Astrocyte of the cerebellum (primary cell): ENCODE measurements at regions not wholly inside any gene's neighbourhood (a gene's known extent, or its start where the extent isn't known, plus 50 kb on each side); places are given as distances from the start of the nearest gene placed in this dataset.

ENCODE experiments used
- DNase-seq: peaks from one replicate; pipeline ENCODE4 v3.0.0-alpha.2; 2011; ENCODE audit warnings: low read depth
- H3K4me3 ChIP-seq: 2 replicates; pipeline ENCODE4 v1.5.1; 2011; ENCODE audit warnings: mild to moderate bottlenecking, low read depth, low read length, moderate library complexity
- in situ Hi-C: cut with HindIII; loops from 2 replicates; pipeline ENCODE4 v1.10.0; 2017; ENCODE audit warnings: low sequenced_read_pairs
- TF ChIP-seq, protein P1 (sequence below): IDR thresholded peaks from 2 replicates; pipeline ENCODE4 v1.5.1; 2012; ENCODE audit warnings: low read length, low read depth, moderate library complexity, mild to moderate bottlenecking; ENCODE audit errors: missing control alignments

DNA sequence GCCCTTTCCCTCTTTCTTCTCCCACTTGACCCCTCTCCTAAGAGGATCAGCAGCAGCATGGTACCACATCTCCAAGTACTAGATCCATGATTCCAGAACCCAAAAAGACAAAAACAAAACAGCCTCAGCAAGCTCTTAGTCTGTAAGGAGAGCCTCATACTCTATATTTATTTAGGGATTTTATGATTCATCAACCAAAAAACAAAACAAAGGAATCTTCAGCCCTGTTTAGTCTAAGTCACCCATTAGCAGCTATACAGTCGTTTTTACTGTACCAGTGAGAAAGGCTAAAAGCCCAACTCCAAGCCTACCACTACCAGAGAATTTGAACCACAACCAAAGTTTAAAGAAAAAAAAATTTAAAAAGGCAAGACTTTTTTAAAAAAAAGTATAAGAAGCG, 1020.3 kb upstream of the CADM2 start:
- DNase-seq, result no peak
- H3K4me3 ChIP-seq, result no peak overlapping the region
- TF ChIP-seq, protein P1, sequence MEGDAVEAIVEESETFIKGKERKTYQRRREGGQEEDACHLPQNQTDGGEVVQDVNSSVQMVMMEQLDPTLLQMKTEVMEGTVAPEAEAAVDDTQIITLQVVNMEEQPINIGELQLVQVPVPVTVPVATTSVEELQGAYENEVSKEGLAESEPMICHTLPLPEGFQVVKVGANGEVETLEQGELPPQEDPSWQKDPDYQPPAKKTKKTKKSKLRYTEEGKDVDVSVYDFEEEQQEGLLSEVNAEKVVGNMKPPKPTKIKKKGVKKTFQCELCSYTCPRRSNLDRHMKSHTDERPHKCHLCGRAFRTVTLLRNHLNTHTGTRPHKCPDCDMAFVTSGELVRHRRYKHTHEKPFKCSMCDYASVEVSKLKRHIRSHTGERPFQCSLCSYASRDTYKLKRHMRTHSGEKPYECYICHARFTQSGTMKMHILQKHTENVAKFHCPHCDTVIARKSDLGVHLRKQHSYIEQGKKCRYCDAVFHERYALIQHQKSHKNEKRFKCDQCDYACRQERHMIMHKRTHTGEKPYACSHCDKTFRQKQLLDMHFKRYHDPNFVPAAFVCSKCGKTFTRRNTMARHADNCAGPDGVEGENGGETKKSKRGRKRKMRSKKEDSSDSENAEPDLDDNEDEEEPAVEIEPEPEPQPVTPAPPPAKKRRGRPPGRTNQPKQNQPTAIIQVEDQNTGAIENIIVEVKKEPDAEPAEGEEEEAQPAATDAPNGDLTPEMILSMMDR, result no peak
- in situ Hi-C loops, result no loop called here

DNA sequence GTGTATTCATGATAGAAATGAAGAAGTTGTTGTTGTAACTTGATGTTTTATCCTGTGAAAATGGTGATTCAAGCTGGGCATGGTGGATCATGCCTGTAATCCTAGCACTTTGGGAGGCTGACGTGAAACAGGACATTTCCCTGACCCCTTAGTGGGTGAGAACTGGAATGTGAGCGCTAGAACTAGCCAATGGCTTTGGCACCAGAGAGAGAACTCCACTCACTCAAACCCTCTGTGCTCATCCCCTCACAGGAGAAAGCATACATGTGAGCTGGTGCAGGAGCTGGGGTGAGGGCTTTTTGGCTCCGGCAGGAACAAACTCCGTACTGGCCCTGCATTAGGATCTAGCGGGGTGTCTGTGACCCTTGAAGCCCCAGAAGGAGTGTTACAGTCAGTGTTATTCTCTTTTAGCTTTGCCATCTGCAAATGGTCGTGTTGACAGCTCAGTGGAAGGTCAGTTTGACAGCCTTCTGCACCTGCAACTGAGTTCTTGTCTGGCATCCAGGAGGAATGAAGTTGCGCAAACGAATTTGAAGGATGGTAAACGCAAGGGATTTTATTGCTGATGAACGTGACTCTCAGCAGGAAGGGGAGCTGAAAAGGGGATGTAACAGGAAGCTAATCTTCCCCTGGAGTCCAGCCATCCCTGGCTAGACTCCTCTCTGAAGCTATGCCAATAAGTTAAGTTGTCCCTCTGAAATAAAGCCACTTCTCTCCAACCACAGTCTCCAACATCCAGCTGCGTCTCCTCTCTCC, 1016.6 kb upstream of the CADM2 start:
- no peak overlapping the region for H3K4me3 ChIP-seq
- DNase-seq, result no peak
- TF ChIP-seq, protein P1, result no peak
- in situ Hi-C loops, result no loop called here

GRCh38 chr3:83946049-83946448, 1012.7 kb upstream of the CADM2 start:
- DNase-seq, result no peak
- H3K4me3 ChIP-seq, result no peak overlapping the region
- in situ Hi-C loops, result no loop called here
- TF ChIP-seq, protein P1, result no peak

DNA sequence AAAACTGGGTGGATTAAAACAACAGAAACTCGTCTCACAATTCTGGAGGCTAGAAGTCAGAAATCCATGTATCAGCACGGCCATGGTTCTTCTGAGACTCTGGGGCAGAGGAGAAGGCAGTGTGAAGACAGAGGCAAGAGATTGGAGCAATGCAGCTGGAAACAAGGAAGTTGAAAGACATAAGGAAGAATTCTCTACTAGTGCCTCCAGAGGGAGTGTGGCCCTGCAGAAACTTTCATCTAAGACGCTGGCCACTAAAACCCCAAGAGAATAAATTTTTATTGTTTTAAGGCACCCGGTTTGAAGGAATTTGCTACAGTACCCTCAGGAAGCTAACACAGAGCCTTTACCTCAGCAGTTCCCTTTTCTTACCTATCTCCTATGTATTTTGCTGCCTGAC, 1012.2 kb upstream of the CADM2 start:
- no peak overlapping the region for H3K4me3 ChIP-seq
- no peak for DNase-seq
- in situ Hi-C loops, result no loop called here
- TF ChIP-seq, protein P1, result no peak

GRCh38 chr3:83948771-83949170, 1010.0 kb upstream of the CADM2 start:
- TF ChIP-seq, protein P1, result no peak
- H3K4me3 ChIP-seq, result no peak overlapping the region
- DNase-seq, result no peak
- in situ Hi-C loops, result no loop called here

GRCh38 chr3:83953417-83954089, 1005.2 kb upstream of the CADM2 start:
- TF ChIP-seq, protein P1, result no peak
- no peak for DNase-seq
- H3K4me3 ChIP-seq, result no peak overlapping the region
- in situ Hi-C loops, result no loop called here
